Hematopoietic multipotent progenitor cell (in vitro differentiated cells): ENCODE measurements at regions not wholly inside any gene's neighbourhood (a gene's known extent, or its start where the extent isn't known, plus 50 kb on each side); places are given as distances from the start of the nearest gene placed in this dataset.
"Not testable (repeated sequence)": the region's sequence is repeated elsewhere in the genome, so short reads cannot be mapped to it uniquely, and the experiment has no call there.

Experiments
- DNase-seq, 3 donors: peaks; one replicate each; pipeline ENCODE4 v3.0.0-alpha.2; 2011 to 2015; ENCODE audit warnings: low read depth in 2 of 3, low spot score in 2 of 3

DNA sequence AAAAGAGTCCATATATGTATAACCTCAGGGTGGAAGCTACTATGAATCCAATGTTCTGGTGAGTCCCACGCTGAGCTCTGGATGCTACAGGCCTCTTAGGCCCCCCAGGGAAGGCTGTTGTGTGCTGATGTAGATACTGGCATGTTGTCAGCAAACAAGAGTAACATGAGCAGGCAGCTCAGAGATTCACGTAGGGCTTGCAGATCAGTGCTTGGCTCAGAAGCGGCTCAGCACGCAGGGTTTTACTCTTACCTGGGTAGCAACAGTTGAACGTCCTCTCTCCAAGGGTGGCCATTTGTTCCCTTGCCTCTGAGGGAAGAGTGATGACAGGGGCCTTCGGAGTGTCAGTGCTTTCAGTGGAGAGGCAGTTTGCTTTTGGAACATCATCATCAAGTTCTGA lies 93.4 kb downstream of the ZFP64 start:
- no peak for DNase-seq

DNA sequence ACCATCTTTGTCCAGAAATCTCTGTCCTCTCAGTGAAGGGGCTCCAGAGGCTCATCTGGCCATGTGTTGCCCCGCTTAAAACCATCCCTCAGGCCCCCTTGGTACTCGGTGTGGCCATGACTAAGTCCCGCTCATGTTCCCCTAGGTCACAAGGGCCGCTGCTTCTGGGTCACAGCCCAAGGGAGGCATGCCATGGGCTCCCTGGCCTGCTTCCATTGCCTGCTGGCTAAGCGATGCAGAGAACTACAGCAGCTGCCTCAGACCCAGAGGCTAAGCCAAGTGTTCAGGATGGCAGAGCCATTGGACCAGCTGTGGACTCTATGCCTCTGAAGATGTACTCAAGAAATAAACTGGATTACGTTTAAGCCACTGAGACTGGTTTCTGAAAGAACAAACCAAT lies 95.5 kb downstream of the ZFP64 start:
- no peak for DNase-seq

DNA sequence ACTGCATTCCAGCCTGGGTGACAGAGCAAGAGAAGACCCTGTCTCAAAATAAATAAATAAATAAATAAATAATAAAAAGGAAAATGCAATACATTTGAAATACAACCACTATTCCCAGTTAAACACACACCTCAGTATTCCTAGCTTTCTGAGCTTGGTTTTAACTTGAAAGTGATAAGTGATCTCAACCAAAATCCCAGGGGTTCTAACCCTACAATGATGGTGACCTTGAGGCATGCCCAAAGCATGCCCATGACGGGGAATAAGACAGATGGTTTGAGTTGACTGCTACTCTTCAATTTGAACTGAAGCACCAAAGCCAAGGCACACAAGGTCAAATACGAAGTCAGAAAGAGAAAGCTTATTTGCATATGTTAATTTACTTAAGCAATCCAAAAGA lies 96.9 kb downstream of the ZFP64 start:
- no peak for DNase-seq

DNA sequence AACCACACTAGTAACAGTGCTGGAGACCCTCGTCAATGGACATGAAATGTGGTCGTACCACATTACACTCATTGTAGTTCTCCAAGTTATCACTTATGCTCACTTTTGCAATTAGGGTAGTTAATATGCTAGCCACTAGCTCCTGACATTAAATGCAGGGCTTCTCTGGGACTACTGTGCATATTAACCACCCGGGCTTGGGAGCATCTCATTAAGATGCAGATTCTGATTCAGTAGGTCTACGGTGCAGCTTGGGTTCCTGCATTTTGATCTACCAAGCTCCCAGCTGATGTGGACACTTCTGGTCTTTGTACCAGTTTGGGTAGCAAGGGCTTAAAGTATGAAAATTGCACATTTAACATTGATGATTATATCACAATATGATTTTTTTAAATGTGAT lies 98.0 kb downstream of the ZFP64 start:
- no peak for DNase-seq

DNA sequence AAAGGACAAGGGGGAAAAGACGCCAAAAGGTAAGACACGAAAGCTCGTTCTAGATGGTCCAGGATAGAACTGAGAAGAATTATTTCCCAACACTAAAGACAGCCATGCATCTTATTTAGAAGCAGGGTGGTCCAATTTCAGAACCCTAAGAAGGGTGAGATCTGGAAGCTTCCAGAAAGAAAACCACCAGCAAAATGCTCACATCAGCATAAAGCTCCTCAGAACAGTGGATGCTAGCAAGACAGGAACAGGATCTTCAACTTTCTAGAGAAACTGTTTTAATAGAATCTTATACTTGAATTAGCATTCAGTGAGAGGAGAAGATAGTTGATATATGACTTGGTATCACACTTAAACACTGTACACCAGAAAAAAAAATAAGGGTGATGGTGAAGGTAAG lies 101.5 kb downstream of the ZFP64 start:
- no peak for DNase-seq

DNA sequence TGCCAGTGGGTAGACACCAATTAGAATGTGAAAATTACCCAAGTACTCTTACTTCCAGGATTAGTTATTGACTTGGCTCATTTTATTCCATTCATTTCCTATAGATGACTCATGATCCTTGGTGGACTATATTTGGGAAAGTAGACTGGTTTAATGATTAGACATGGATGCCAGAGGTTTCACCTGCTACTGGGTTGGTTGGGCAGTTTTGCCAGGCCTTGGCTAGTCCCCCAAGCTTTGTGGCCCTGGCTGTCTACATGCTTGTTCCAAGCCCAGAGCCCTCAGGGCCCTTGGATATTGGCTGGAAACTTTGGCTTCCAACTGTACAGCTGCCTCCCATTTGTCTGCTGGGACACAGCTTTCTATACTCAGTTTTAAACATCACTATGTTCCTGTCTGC lies 104.1 kb downstream of the ZFP64 start:
- DNase-seq = no peak

DNA sequence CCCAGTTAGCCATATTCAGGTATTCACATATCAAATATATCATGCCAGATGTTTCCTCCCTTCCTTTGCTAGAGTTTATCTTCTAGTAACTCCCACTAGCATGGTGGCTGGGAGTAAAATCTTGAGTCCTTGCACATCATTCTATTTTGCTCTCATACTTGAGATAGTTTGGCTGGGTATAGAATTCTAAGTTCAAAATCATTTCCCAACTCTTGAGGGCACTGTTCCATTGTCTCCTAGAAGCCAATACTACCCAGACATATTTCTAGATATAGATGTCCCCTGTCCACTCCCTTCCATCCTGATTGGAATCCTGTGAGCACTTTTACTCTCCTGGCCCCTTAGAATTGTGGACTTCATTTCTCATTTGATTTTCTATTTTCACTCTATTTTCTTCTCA lies 104.7 kb downstream of the ZFP64 start:
- DNase-seq = no peak

DNA sequence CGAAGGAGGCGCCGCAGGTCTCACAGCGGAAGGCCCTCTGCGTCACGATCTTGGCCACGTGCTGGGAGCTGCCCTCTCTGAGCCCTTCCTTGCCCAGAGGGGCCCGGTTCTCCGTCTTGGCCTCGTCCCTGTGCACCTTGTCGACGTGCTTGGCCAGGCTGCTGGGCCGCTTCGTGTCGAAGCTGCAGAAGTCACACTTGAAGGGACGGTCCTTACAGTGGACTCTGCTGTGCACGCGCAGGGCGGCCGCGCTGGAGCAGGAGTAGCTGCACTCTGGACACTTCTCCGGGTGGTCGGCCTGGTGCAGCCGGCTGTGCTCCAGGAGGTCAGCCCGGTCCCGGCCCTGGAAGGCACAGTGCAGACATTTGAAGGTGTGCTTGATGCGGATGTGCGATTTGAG lies 106.9 kb downstream of the ZFP64 start:
- no peak for DNase-seq

DNA sequence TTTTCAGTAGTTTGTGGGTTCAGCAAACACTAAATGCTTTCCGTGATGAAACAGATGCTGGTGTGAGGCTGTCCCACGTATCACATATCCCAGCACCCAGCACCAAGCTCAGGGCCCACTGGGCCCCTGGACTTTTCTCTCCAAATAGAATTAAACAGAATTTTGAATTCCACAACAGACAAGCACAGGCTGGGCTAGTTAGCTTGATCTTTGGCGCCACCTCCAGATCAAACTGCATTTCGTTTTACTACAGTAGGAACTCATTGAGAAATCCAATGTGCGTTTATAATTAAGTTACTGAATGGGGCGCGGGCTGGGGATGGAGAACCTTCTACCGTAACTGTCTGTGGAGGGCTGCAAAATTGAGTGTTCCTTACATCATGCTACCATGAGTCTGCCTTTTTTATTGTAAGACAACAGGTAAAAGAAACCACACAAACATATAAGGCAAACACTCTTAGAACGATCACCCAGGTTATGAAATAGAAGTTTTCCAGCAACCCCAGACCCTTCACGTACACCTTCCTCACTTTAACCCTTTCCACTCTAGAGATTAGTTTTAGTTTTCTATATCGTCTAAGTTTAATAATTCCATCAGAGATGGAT lies 107.8 kb downstream of the ZFP64 start:
- peak; percentile 1 to 83 (median 58) for DNase-seq

DNA sequence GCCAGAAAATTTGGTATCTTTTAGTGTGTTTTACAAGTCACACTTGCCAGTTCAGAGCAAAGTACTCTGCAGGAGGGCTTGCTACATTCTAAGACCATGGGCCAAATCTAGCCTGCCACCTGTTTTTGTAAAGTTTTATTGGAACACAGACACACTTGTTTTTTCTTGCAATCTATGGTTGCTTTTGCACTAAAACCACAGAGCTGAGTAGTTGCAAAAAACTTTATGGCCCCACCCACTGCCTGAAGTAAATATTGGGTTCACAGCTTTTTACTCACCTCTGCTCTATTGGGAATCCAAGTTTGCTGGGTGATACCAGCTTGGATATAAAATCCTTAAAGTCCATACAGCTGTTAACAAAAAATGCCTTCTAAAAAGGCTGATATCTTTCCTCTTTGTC lies 109.0 kb downstream of the ZFP64 start:
- DNase-seq = no peak

DNA sequence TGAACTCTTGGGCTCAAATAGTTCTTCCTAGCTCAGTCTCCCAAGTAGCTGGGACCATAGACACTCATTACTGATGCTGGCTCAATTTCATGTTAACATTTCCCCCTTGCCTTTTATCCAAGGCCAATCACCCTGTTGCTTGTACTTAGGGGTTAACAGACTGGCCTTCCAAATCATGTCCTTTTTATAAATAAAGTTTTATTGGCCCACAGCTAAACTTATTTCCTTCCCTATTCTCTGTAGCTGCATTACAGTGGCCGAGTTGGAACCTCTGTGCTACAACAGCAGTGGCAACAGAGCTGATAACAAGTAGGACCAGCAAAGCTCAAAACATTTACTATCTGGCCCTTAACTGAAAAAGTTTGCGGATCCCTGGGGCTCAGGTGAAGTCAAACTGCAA lies 109.8 kb downstream of the ZFP64 start:
- DNase-seq = no peak

DNA sequence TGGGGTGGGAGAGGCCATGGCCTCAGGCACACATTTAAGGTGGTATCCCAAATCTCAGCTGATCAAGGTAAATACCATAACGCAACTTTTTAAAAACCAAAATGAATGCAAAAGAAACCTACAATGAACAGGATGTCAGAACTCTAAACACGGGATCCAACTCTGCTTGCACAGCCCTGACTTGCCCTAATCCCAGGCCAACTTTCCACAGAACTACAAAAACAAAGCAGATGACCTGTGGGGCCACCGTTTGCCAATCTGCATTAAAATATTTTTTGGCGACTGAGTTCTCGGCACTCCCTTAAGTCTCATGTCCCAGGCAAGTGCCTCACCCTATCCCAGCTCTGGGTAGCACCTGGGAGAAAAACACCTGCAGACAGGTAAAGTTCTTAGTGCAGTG lies 110.5 kb downstream of the ZFP64 start:
- no peak for DNase-seq

DNA sequence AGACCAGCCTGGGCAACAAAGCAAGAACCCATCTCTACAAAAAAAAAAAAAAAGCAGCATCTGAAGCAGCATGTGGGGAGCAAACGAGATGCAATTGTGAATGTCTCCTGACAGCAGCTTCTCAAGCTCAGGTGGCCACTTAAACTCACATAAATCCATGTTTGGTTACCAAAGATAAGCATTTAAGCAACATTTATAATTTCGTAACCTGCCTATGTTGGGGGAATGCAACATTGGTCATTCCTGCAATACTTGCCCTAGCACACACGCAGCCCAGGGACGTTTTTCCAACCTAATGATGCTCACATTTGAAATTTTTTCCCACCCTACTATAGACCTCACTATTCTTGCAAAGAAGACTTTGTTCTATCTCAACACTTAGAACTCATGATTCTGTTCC lies 113.3 kb downstream of the ZFP64 start:
- no peak for DNase-seq

DNA sequence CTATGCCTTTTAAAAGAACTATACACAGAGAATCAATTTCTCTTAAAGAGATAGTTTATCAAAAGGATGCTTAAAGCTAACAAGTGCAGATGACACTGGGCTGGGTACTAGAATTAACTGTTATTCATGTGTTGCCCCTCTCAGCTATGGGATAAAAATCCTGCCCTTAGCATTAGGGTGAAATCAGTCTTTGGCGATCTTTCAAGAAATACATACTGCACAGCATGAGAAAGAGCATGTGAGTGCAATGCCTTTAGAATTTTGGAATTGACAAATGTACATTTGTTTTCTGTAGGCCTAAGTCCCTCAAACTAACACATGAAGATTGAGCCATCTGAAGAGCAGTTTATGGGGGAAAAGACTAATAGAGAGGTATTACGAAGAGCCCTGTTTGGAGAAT lies 115.4 kb downstream of the ZFP64 start:
- no peak for DNase-seq

DNA sequence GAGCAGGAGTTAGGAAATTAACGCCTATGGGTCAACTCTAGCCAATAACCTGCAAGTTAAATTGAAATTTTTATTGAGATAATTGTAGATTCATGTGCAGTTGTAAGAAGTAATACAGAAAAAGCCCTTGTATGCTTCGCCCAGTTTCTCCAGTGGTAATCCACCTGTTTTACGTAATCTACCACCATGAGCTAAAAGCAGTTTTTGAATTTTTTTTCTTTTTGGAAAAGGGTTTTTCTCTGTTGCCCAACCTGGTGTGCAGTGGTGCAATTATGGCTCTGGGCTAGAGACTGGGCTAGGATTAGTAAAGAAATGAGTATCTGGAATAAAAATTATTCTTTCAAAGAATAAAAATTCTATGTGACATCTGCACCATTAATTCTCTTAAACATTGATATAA lies 116.2 kb downstream of the ZFP64 start:
- DNase-seq = no peak

DNA sequence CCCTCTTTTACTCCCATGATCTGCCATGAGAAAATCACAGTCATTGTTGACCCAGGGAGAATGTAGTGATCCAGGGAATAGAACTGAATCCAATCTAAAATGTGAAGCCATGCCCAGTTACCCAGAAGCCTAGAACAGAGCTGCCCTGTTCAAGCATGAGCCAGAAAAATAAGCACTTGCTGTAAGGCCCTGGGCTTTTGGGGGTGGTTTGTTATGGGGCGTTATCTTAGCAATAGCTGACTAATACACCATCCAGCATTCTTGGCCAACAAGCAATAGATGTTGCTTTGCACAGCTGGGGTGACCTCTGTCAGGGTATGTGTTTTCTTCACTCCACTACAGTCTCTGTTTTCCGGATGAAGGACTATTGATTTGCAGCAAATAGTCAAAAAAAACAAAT lies 120.4 kb downstream of the ZFP64 start:
- DNase-seq = no peak

DNA sequence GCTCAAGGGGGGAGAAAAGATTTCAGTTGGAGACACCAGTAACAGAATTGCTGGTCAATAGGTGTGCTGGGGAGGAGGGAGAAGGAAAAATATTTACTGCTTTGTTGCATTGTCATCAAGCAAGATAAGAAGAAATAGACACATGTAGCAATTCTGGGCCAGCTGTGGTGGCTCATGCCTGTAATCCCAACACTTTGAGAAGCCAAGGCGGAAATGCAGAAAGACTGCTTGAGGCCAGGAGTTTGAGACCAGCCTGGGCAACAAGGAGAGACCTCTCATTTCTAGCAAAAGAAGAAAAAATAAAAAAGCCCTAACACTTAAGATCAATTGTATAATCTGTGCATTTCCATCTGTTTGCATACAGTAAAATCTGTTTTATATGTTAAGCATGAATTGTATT lies 126.6 kb downstream of the ZFP64 start:
- DNase-seq = no peak

DNA sequence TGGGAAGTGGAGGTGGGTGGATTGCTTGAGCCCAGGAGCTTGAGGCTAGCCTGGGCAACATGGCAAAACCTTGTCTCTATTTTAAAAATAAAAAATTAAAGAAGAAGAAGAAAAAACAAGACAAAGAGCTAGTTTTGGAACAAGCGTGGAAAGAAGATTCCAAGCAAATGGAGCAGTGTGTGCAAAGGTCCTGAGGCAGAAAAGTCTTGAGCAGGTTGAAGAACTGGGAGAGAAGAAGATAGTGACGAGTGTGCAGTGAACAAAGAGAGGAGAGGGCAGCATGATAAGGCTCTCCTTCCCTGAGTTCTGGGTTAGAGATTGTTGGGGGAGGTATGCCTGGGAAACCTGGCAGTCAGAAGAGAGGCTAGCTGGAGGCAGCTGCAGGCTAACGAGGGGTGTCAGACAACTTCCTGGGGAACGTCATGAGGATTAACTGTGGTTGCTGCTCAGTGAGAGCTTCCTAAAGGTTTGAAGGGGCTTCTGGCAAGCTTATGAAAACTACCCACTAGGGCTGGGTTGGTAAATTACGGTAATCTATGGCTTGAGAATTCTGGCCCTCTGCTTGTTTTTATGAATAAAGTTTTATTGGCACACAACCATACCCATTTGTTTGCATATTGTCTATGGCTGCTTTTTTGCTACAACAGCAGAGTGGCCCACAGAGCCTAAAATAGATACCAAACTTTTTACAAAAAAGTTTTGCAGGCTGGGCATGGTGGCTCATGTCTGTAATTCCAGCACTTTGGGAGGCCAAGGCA lies 128.9 kb downstream of the ZFP64 start:
- no peak for DNase-seq

DNA sequence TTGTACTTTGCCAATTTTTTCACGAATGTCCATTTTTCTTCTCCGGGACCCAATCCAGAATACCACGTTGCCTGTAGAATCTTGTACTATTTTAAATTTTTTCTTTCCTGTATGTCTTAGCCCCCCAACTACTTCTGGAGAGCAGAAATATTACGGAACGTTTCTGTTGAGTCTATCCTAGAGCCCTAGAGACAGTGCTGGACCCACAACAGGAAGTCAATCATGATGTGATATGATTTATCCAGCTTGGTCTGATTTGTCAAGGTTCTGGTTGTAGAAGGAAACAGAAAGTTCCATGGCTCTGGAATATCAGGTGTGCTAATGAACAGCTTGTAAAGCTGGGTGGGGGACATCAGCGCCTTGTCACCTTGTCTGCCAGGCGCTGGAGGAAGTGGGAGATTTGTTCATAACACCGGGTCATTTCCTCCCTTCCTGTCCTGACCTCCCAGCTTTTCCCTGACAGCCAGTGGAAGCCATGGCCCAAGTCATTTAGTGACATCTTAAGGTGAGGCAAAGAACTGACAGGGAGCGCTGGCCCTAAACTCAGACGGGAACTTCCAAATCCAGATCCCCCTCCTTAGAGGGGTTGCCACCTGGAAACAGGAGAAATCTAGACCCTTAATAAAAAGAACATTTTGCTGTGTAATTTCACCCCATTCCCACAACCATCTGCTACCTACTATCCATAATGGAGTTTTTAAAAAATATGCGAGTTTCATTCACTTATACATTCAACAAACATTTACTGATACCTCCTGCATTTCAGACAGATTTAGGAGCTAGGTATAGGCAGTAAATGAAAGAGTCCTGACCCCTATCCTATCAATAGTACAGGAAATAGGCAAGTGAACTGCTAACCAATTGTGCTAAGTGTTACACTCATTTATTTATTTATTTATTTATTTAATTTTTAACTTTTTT lies 130.5 kb downstream of the ZFP64 start:
- no peak for DNase-seq

DNA sequence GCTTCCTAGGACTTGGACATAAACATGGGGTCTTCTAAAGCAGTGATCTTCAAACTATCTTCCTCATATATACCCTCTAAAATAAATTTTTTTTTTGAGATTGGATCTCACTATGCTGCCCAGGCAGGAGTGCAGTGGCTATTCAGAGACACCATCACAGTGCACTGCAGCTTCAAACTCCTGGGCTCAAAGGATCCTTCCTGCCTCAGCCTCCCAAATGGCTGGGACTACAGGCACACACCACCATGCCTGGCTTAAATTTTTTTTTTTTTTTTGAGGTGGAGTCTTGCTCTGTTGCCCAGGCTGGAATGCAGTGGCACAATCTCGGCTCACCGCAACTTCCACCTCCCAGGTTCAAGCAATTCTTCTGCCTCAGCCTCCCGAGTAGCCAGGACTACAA lies 134.4 kb downstream of the ZFP64 start:
- not testable (repeated sequence) for DNase-seq

DNA sequence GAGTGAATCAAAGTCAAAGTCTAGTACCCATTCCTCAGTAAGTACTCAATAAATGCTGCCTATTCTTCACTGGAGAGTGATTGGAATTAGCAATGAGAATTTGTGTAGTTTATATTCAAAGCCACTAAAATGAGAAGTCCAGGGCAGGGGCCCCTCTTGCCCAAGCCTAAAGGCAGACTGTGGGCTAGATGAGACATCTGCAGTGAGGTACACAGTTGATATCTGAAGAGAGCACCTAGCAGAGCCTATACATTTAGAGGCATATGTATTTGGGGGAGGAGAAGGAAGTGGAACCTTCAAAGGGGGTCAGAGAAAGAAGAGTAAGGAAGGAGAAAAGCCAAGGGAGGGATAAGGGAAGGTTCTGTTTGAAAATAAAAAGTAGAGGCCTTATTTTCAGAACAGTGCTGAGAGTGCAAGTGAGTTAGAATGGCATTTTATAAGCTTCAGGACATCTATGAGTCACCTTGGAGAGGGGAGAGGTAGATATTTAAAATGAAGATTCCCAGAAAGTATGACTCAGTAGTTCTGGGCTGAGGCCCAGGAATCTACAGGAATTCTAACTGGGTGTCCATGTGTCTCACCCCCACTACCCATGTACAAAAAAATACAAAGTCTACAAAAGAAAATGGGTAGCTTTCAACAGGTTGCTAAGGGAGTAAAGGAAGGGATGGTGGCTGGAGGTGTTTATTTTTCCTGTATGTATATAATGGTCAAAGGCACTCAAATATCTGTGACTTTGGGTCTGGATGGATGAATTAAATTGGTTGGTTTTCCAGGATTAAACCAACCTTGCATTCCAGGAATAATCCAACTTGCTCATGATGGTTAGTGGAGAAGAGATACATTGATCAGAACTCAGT lies 135.1 kb downstream of the ZFP64 start:
- no peak for DNase-seq
